NB4 (cell line): ENCODE measurements at regions not wholly inside any gene's neighbourhood (a gene's known extent, or its start where the extent isn't known, plus 50 kb on each side); places are given as distances from the start of the nearest gene placed in this dataset.
A peak's percentile ranks its signal among the peaks of the same experiment; 100 is the strongest.
"Not testable (repeated sequence)": the region's sequence is repeated elsewhere in the genome, so short reads cannot be mapped to it uniquely, and the experiment has no call there.

Source experiments
- DNase-seq: peaks from one replicate; pipeline ENCODE4 v3.0.0; 2010; ENCODE audit warnings: low read depth
- H3K4me3 ChIP-seq: one replicate; pipeline ENCODE4 v1.5.1; 2011; ENCODE audit warnings: mild to moderate bottlenecking, low read depth, low read length, moderate library complexity
- CTCF ChIP-seq: IDR thresholded peaks from one replicate; pipeline ENCODE4 v1.5.1; 2012; ENCODE audit warnings: low read depth, low read length
- MAX ChIP-seq: IDR thresholded peaks from 2 replicates; pipeline ENCODE4 v1.6.1; 2011; ENCODE audit warnings: low read depth, low read length
- MYC ChIP-seq: IDR thresholded peaks from 2 replicates; pipeline ENCODE4 v1.6.1; 2011; ENCODE audit warnings: low read depth, low read length
- POLR2A ChIP-seq: IDR thresholded peaks from 2 replicates; pipeline ENCODE4 v1.6.1; 2011; ENCODE audit warnings: mild to moderate bottlenecking; ENCODE audit not compliant: insufficient read length; ENCODE audit errors: extremely low read depth

- H3K4me3 ChIP-seq, DNase-seq: not testable (repeated sequence)
Measured at GRCh38 chrX:107296184-107296583, 89.8 kb downstream of the DNAAF6 start.

GRCh38 chrX:107298276-107298675 is 91.9 kb downstream of the DNAAF6 start:
- TF ChIP-seq MAX (no peak), MYC (no peak)
- DNase-seq, result no peak

GRCh38 chrX:107301253-107301652 is 94.8 kb downstream of the DNAAF6 start:
- DNase-seq, result no peak
- no peak for TF ChIP-seq POLR2A
- no peak for TF ChIP-seq MYC
- TF ChIP-seq MAX, result no peak
- no peak for TF ChIP-seq CTCF

More at GRCh38 chrX:107298276-107298675, 91.9 kb downstream of the DNAAF6 start:
- no peak overlapping the region for H3K4me3 ChIP-seq

GRCh38 chrX:107304141-107304540 is 97.7 kb downstream of the DNAAF6 start:
- no peak for DNase-seq
- no peak overlapping the region for H3K4me3 ChIP-seq
- no peak for TF ChIP-seq POLR2A
- no peak for TF ChIP-seq CTCF
- no peak for TF ChIP-seq MYC
- no peak for TF ChIP-seq MAX

More at GRCh38 chrX:107301253-107301652, 94.8 kb downstream of the DNAAF6 start:
- H3K4me3 ChIP-seq, result no peak overlapping the region

- TF ChIP-seq MAX (no peak), MYC (no peak), CTCF (no peak), POLR2A (no peak)
- no peak overlapping the region for H3K4me3 ChIP-seq
- DNase-seq, result no peak
Measured at GRCh38 chrX:107323786-107324492, 117.5 kb downstream of the DNAAF6 start.

GRCh38 chrX:107324493-107325310 is 118.3 kb downstream of the DNAAF6 start:
- peak; percentile 38 for DNase-seq
- TF ChIP-seq CTCF (peak; percentile 14), MYC (no peak), MAX (no peak), POLR2A (no peak)
- H3K4me3 ChIP-seq, result no peak overlapping the region
